ENCODE measurements at regions not wholly inside any gene's neighbourhood (a gene's known extent, or its start where the extent isn't known, plus 50 kb on each side); places are given as distances from the start of the nearest gene placed in this dataset.

GRCh38 chrY:19268331-19268730, 476.2 kb downstream of the KDM5D start:
- H3K36me3 ChIP-seq (ENCODE audit: insufficient read depth, low read length) = no peaks in the 10 kb centered on the region
- no peaks in the 10 kb centered on the region for H3K27me3 ChIP-seq (ENCODE audit: control insufficient read depth in 1 of 2, insufficient read depth in 2 of 2, low read length in 2 of 2)
- H3K9me3 Mint-ChIP-seq = no peaks in the 10 kb centered on the region
- H3K27ac ChIP-seq (ENCODE audit: low read depth in 1 of 2, low read length in 2 of 2) = no peak overlapping the region
- no peak overlapping the region for H3K4me3 Mint-ChIP-seq
- no peak overlapping the region for H3K4me3 ChIP-seq (ENCODE audit: low read length)
- H3K9me3 ChIP-seq (ENCODE audit: control insufficient read depth in 1 of 2, insufficient read depth in 1 of 2, low read length in 2 of 2) = no peaks in the 10 kb centered on the region
- POLR2A ChIA-PET = no interaction called here
- no peak for ATAC-seq (ENCODE audit: poor library complexity)
- intact Hi-C loops (cut with DNase I, micrococcal nuclease) = no loop called here
- H3K4me1 Mint-ChIP-seq (ENCODE audit: low read depth) = no peaks in the 10 kb centered on the region
- no peak overlapping the region for H3K27ac Mint-ChIP-seq
- no peak for TF ChIP-seq CTCF (IDR thresholded peaks at IDR 0.05)
- no peaks in the 10 kb centered on the region for H3K36me3 Mint-ChIP-seq (ENCODE audit: low read depth)
- H3K4me1 ChIP-seq (ENCODE audit: insufficient read depth, low read length) = no peaks in the 10 kb centered on the region
- no peak for DNase-seq
- CTCF ChIA-PET = no interaction called here
- no peaks in the 10 kb centered on the region for H3K27me3 Mint-ChIP-seq

- Histone ChIP-seq H3K27me3 (ENCODE audit: control insufficient read depth in 1 of 2, insufficient read depth in 2 of 2, low read length in 2 of 2) (no peaks in the 10 kb centered on the region), H3K36me3 (ENCODE audit: insufficient read depth, low read length) (no peaks in the 10 kb centered on the region), H3K4me3 (ENCODE audit: low read length) (no peak overlapping the region), H3K27ac (ENCODE audit: low read depth in 1 of 2, low read length in 2 of 2) (no peak overlapping the region), H3K4me1 (ENCODE audit: insufficient read depth, low read length) (no peaks in the 10 kb centered on the region), H3K9me3 (ENCODE audit: control insufficient read depth in 1 of 2, insufficient read depth in 1 of 2, low read length in 2 of 2) (no peaks in the 10 kb centered on the region)
- TF ChIP-seq CTCF (IDR thresholded peaks at IDR 0.05) = no peak
- H3K9me3 Mint-ChIP-seq = no peaks in the 10 kb centered on the region
- H3K27me3 Mint-ChIP-seq = no peaks in the 10 kb centered on the region
- no peaks in the 10 kb centered on the region for H3K4me1 Mint-ChIP-seq (ENCODE audit: low read depth)
- POLR2A ChIA-PET = interaction anchor here (0.8 kb wide), 1 partner anchor 126 kb away, joined by 3 read pairs; no protein-coding TSS in a partner anchor
- no peak for ATAC-seq (ENCODE audit: poor library complexity)
- intact Hi-C loops (cut with DNase I, micrococcal nuclease) = no loop called here
- no peak overlapping the region for H3K27ac Mint-ChIP-seq
- CTCF ChIA-PET = no interaction called here
- no peak for DNase-seq
- H3K4me3 Mint-ChIP-seq = no peak overlapping the region
- H3K36me3 Mint-ChIP-seq (ENCODE audit: low read depth) = no peaks in the 10 kb centered on the region
These were observed 479.1 kb downstream of the KDM5D start for GRCh38 chrY:19265404-19265803.

- no peak for TF ChIP-seq CTCF (IDR thresholded peaks at IDR 0.05)
- no peaks in the 10 kb centered on the region for H3K36me3 Mint-ChIP-seq (ENCODE audit: low read depth)
- no peak overlapping the region for H3K4me3 ChIP-seq (ENCODE audit: low read length)
- no peaks in the 10 kb centered on the region for H3K9me3 ChIP-seq (ENCODE audit: control insufficient read depth in 1 of 2, insufficient read depth in 1 of 2, low read length in 2 of 2)
- DNase-seq (peak in 3 of 14 experiments; percentile 2 to 8 (median 4)), ATAC-seq (ENCODE audit: poor library complexity) (no peak)
- no peak overlapping the region for H3K27ac ChIP-seq (ENCODE audit: low read depth in 1 of 2, low read length in 2 of 2)
- intact Hi-C loops (cut with DNase I, micrococcal nuclease) = no loop called here
- H3K4me3 Mint-ChIP-seq = no peak overlapping the region
- no peaks in the 10 kb centered on the region for H3K27me3 Mint-ChIP-seq
- CTCF ChIA-PET = no interaction called here
- H3K36me3 ChIP-seq (ENCODE audit: insufficient read depth, low read length) = no peaks in the 10 kb centered on the region
- no peaks in the 10 kb centered on the region for H3K9me3 Mint-ChIP-seq
- H3K27ac Mint-ChIP-seq = no peak overlapping the region
- H3K27me3 ChIP-seq (ENCODE audit: control insufficient read depth in 1 of 2, insufficient read depth in 2 of 2, low read length in 2 of 2) = no peaks in the 10 kb centered on the region
- POLR2A ChIA-PET = interaction anchor here (1.4 kb wide), 1 partner anchor 30 kb away, joined by 3 read pairs; no protein-coding TSS in a partner anchor
- no peaks in the 10 kb centered on the region for H3K4me1 Mint-ChIP-seq (ENCODE audit: low read depth)
- H3K4me1 ChIP-seq (ENCODE audit: insufficient read depth, low read length) = no peaks in the 10 kb centered on the region
These were observed 482.2 kb downstream of the KDM5D start for GRCh38 chrY:19262310-19262709.

Data from CD4-positive, alpha-beta T cell (primary cell).